DND-41 (cell line): ENCODE measurements at regions not wholly inside any gene's neighbourhood (a gene's known extent, or its start where the extent isn't known, plus 50 kb on each side); places are given as distances from the start of the nearest gene placed in this dataset.

Experiments used
- ATAC-seq: fragments of 200-7000 bp; cut with Tn5 transposase; 3 replicates; pipeline ENCODE4 v1.9.1; 2021; ENCODE audit warnings: low read depth; ENCODE audit not compliant: insufficient read depth
- DNase-seq: peaks from one replicate; pipeline ENCODE4 v3.0.0-alpha.2; 2020
- H2AFZ ChIP-seq: 2 replicates; pipeline ENCODE4 v1.6.0; 2012; ENCODE audit warnings: low read depth, low read length
- H3K27ac ChIP-seq: 2 replicates; pipeline ENCODE4 v1.5.1; 2012; ENCODE audit warnings: low read length, inconsistent platforms
- H3K27me3 ChIP-seq: fragments of 200-600 bp; sonication (generic); 2 replicates; pipeline ENCODE4 v1.6.0; 2012; ENCODE audit warnings: low read length, mild to moderate bottlenecking, inconsistent platforms; ENCODE audit not compliant: insufficient read depth, poor library complexity
- H3K36me3 ChIP-seq: 2 replicates; pipeline ENCODE4 v1.5.1; 2012; ENCODE audit warnings: low read length, inconsistent platforms; ENCODE audit not compliant: insufficient read depth
- H3K4me1 ChIP-seq: 2 replicates; pipeline ENCODE4 v1.5.1; 2012; ENCODE audit warnings: mild to moderate bottlenecking, low read length; ENCODE audit not compliant: insufficient read depth
- H3K4me2 ChIP-seq: 2 replicates; pipeline ENCODE4 v1.6.0; 2012; ENCODE audit warnings: mild to moderate bottlenecking, moderate library complexity, low read length, inconsistent platforms; ENCODE audit not compliant: insufficient read depth
- H3K4me3 ChIP-seq, 2 experiments: fragments of 200-600 bp in 1 of 2; shearing (Covaris generic) in 1 of 2; 2 replicates each; pipeline ENCODE4 v1.5.1; 2012 to 2016; ENCODE audit warnings: inconsistent platforms in 2 of 2, low read length in 2 of 2, mild to moderate bottlenecking in 2 of 2, low read depth in 1 of 2, moderate library complexity in 1 of 2
- H3K79me2 ChIP-seq: 2 replicates; pipeline ENCODE4 v1.6.0; 2012; ENCODE audit warnings: low read length, inconsistent platforms; ENCODE audit not compliant: insufficient read depth
- H3K9ac ChIP-seq: 2 replicates; pipeline ENCODE4 v1.6.0; 2012; ENCODE audit warnings: low read depth, mild to moderate bottlenecking, inconsistent platforms, low read length, moderate library complexity
- H3K9me3 ChIP-seq: 2 replicates; pipeline ENCODE4 v1.5.1; 2012; ENCODE audit warnings: low read length, moderate library complexity, mild to moderate bottlenecking, inconsistent platforms; ENCODE audit not compliant: insufficient read depth, severe bottlenecking
- H4K20me1 ChIP-seq: 2 replicates; pipeline ENCODE4 v1.6.0; 2012; ENCODE audit warnings: low read length; ENCODE audit not compliant: insufficient read depth
- CTCF ChIP-seq: IDR thresholded peaks from 2 replicates; pipeline ENCODE4 v1.5.1; 2012; ENCODE audit warnings: borderline replicate concordance, low read length, moderate library complexity, mild to moderate bottlenecking; ENCODE audit not compliant: poor library complexity, severe bottlenecking; ENCODE audit errors: extremely low read depth
- EZH2 ChIP-seq: IDR thresholded peaks from 3 replicates; pipeline ENCODE4 v1.6.1; 2012; ENCODE audit warnings: borderline replicate concordance, low read depth, mild to moderate bottlenecking, moderate library complexity, low read length, inconsistent platforms; ENCODE audit not compliant: severe bottlenecking

DNA sequence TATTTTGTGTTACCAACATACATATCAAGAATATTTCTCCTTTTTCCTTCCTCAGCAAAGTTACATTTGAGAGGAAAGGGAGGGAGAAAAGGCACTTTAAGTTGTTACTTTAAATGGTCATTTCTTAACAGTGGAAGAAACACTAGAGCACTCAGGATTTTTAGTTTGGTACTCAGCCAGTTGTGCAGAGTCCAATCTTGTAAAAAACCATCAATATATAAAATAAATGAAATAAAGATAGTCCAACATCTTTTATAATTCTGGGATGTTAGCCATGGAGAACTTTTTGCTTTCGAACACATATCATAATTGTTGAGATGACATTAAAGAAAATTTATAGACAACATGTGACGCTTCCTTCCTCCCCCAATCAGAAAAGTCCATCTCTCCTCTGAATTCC lies 253.8 kb downstream of the QDPR start:
- Histone ChIP-seq H3K27me3 (peaks cover 6% of the 10 kb centered on the region), H3K9ac (no peak overlapping the region), H2AFZ (no peak overlapping the region), H3K27ac (no peak overlapping the region), H3K36me3 (no peaks in the 10 kb centered on the region), H3K79me2 (no peaks in the 10 kb centered on the region), H3K9me3 (no peaks in the 10 kb centered on the region), H3K4me3 (no peak overlapping the region), H4K20me1 (no peaks in the 10 kb centered on the region), H3K4me2 (no peak overlapping the region), H3K4me1 (no peaks in the 10 kb centered on the region)
- ATAC-seq: no peak
- TF ChIP-seq EZH2 (no peak), CTCF (no peak)
- no peak for DNase-seq

GRCh38 chr4:17252131-17252530 lies 259.8 kb downstream of the QDPR start:
- H3K4me1 ChIP-seq: no peaks in the 10 kb centered on the region
- H3K4me3 ChIP-seq: no peak overlapping the region
- no peak for ATAC-seq
- H3K9ac ChIP-seq: no peak overlapping the region
- no peaks in the 10 kb centered on the region for H3K9me3 ChIP-seq
- H3K27ac ChIP-seq: no peak overlapping the region
- peaks cover 11% of the 10 kb centered on the region for H3K27me3 ChIP-seq
- no peak overlapping the region for H2AFZ ChIP-seq
- H3K36me3 ChIP-seq: no peaks in the 10 kb centered on the region
- DNase-seq: no peak
- no peaks in the 10 kb centered on the region for H4K20me1 ChIP-seq
- H3K79me2 ChIP-seq: no peaks in the 10 kb centered on the region
- TF ChIP-seq EZH2 (no peak), CTCF (no peak)
- H3K4me2 ChIP-seq: no peak overlapping the region

- H3K9me3 ChIP-seq: no peaks in the 10 kb centered on the region
- H3K36me3 ChIP-seq: no peaks in the 10 kb centered on the region
- no peak for TF ChIP-seq EZH2
- TF ChIP-seq CTCF: no peak
- H3K9ac ChIP-seq: no peak overlapping the region
- H3K27me3 ChIP-seq: peaks cover 11% of the 10 kb centered on the region
- H3K4me2 ChIP-seq: no peak overlapping the region
- no peak overlapping the region for H2AFZ ChIP-seq
- ATAC-seq (no peak), DNase-seq (no peak)
- no peak overlapping the region for H3K27ac ChIP-seq
- no peak overlapping the region for H3K4me3 ChIP-seq
- H3K4me1 ChIP-seq: no peaks in the 10 kb centered on the region
- no peaks in the 10 kb centered on the region for H3K79me2 ChIP-seq
- H4K20me1 ChIP-seq: no peaks in the 10 kb centered on the region
These were observed 260.8 kb downstream of the QDPR start for GRCh38 chr4:17251101-17251500.

GRCh38 chr4:17250591-17250990 lies 261.3 kb downstream of the QDPR start:
- Histone ChIP-seq H3K36me3 (no peaks in the 10 kb centered on the region), H3K4me3 (no peak overlapping the region), H3K27me3 (peaks cover 11% of the 10 kb centered on the region), H3K27ac (no peak overlapping the region), H3K9ac (no peak overlapping the region), H3K4me2 (no peak overlapping the region), H2AFZ (no peak overlapping the region), H3K79me2 (no peaks in the 10 kb centered on the region), H3K4me1 (no peaks in the 10 kb centered on the region), H4K20me1 (no peaks in the 10 kb centered on the region), H3K9me3 (no peaks in the 10 kb centered on the region)
- ATAC-seq (no peak), DNase-seq (no peak)
- TF ChIP-seq EZH2 (no peak), CTCF (no peak)
